Heart right ventricle (tissue), 16 donors: ENCODE measurements at regions not wholly inside any gene's neighbourhood (a gene's known extent, or its start where the extent isn't known, plus 50 kb on each side); places are given as distances from the start of the nearest gene placed in this dataset.

ENCODE experiments used
- ATAC-seq, 8 donors: fragments of 200-7000 bp; cut with Tn5 transposase; one replicate each; pipeline ENCODE4 v1.9.1; 2020; ENCODE audit warnings: mild to moderate bottlenecking in 8 of 8, moderate library complexity in 8 of 8, moderate number of reproducible peaks in 1 of 8
- DNase-seq, 2 donors: peaks; one replicate each; pipeline ENCODE4 v3.0.0-alpha.2; 2020
- H3K27ac ChIP-seq, 10 donors: fragments of 200-600 bp; sonication (generic) in 2 of 10; one replicate each; pipeline versions ENCODE4 v1.5.0 to v1.8.0; 2020 to 2022; ENCODE audit warnings: mild to moderate bottlenecking in 3 of 10
- H3K27me3 ChIP-seq, 7 donors: fragments of 200-600 bp; one replicate each; pipeline ENCODE4 v1.8.0; 2021 to 2022; ENCODE audit warnings: mild to moderate bottlenecking in 2 of 7
- H3K36me3 ChIP-seq, 9 donors: fragments of 200-600 bp; sonication (generic) in 1 of 9; one replicate each; pipeline versions ENCODE4 v1.5.0 to v1.8.0; 2020 to 2022; ENCODE audit warnings: mild to moderate bottlenecking in 2 of 9
- H3K4me1 ChIP-seq, 9 donors: fragments of 200-600 bp; sonication (generic) in 1 of 9; one replicate each; pipeline versions ENCODE4 v1.5.0 to v1.8.0; 2020 to 2022; ENCODE audit warnings: mild to moderate bottlenecking in 4 of 9
- H3K4me3 ChIP-seq, 10 donors: fragments of 200-600 bp; sonication (generic) in 2 of 10; one replicate each; pipeline versions ENCODE4 v1.5.0 to v1.8.0; 2020 to 2022; ENCODE audit warnings: mild to moderate bottlenecking in 7 of 10, moderate library complexity in 2 of 10
- H3K9me3 ChIP-seq, 11 donors: fragments of 200-600 bp in 10 of 11; sonication (generic) in 2 of 11; one replicate each; pipeline versions ENCODE4 v1.5.0 to v1.8.0; 2013 to 2022; ENCODE audit warnings: mild to moderate bottlenecking in 2 of 11, control low read depth in 1 of 11, moderate library complexity in 1 of 11
- CTCF ChIP-seq, 9 donors: fragments of 200-600 bp; sonication (generic) in 2 of 9; IDR thresholded peaks; one replicate each; pipeline versions ENCODE4 v1.5.0 to v1.8.0; 2021 to 2022; ENCODE audit warnings: antibody characterized with exemption in 9 of 9, mild to moderate bottlenecking in 5 of 9, moderate library complexity in 1 of 9
- WGBS, 2 donors: extraction: QIAGEN DNeasy Blood & Tissue Kit; methylation state at CpG; one replicate each; pipeline ENCODE4 v1.1.7; 2013; ENCODE audit warnings: inconsistent platforms in 1 of 2; 5-methylcytosine and 5-hydroxymethylcytosine counted together
- intact Hi-C, 10 donors: fragments of 100-400 bp; cut with DNase I; formaldehyde crosslinking; loops; one replicate each; pipeline versions ENCODE4 v1.11.1 to v1.14.2; 2022
- donor health status: Arrhythmogenic right ventricular cardiomyopathy.
- donor health status: ischemic (EF 13 %, LVEDD 7.1; RV severe dilation, severe dysfunction).
- donor health status: healthy with polysubstance abuse.
- donor health status: DM: no; HTN: yes; CAD: no.
- donor health status: DM: no; HTN: no; CAD: no.
- donor health status: ischemic (EF 25% LVEDD 6.9; RV normal size, moderate dysfunction).
- donor health status: ischemic (EF 25% LVEDD 5.7; RV mildly dilated, moderate dysfunction).
- donor health status: healthy.
- donor health status: DM: yes; HTN: yes; CAD: no.
- donor health status: Ischemic cardiomyopathy.
- donor health status: ischemic (EF 35%, LVEDD 5.7; RV mildly dilated, moderate dysfunction).
- donor health status: nonischemic (EF 11% LVEDD 7.7; RV severe dilation, severe dysfunction).
- donor health status: DM: yes; HTN: yes; CAD: no.
- donor health status: PGD.
- donor health status: ischemic (EF 29% LVEDD 5.4; RV normal size, mild dysfunction).
- donor health status: nonischemic (EF 23%, LVEDD 6.1; RV moderate dilation, normal function).

- 68 to 73% methylated on average over 3 of the region's 3 CpGs for WGBS, 2 donors
- no peak for TF ChIP-seq CTCF (IDR thresholded peaks at IDR 0.05)
Measured at GRCh38 chr5:116881921-116882531, 307.4 kb upstream of the SEMA6A start.

GRCh38 chr5:116880601-116881000 is 306.0 kb upstream of the SEMA6A start:
- H3K4me3 ChIP-seq = no peak overlapping the region
- no peaks in the 10 kb centered on the region for H3K27me3 ChIP-seq
- H3K9me3 ChIP-seq = peaks cover 0 to 8% (median 0%) of the 10 kb centered on the region in 11 donors
- DNase-seq (no peak), ATAC-seq (no peak)
- no peaks in the 10 kb centered on the region for H3K4me1 ChIP-seq
- WGBS, 2 donors = 81 to 92% methylated on average over 1 of the region's 1 CpG
- no peak for TF ChIP-seq CTCF (IDR thresholded peaks at IDR 0.05)
- no peak overlapping the region for H3K27ac ChIP-seq
- intact Hi-C loops = no loop called here
- no peaks in the 10 kb centered on the region for H3K36me3 ChIP-seq

More at GRCh38 chr5:116881921-116882531, 307.4 kb upstream of the SEMA6A start:
- H3K27me3 ChIP-seq = no peaks in the 10 kb centered on the region
- H3K9me3 ChIP-seq = peaks cover 0 to 8% (median 0%) of the 10 kb centered on the region in 11 donors
- no peak for ATAC-seq
- H3K27ac ChIP-seq = no peak overlapping the region
- no peak for DNase-seq
- no peaks in the 10 kb centered on the region for H3K36me3 ChIP-seq
- intact Hi-C loops = no loop called here
- H3K4me1 ChIP-seq = no peaks in the 10 kb centered on the region
- H3K4me3 ChIP-seq = no peak overlapping the region

GRCh38 chr5:116880150-116880549 is 305.5 kb upstream of the SEMA6A start:
- Histone ChIP-seq H3K27me3 (no peaks in the 10 kb centered on the region), H3K9me3 (peaks cover 0 to 8% (median 0%) of the 10 kb centered on the region in 11 donors), H3K4me1 (no peaks in the 10 kb centered on the region), H3K4me3 (no peak overlapping the region), H3K36me3 (no peaks in the 10 kb centered on the region), H3K27ac (no peak overlapping the region)
- no peak for TF ChIP-seq CTCF (IDR thresholded peaks at IDR 0.05)
- intact Hi-C loops = no loop called here
- DNase-seq (no peak), ATAC-seq (no peak)

GRCh38 chr5:116876240-116876840 is 301.7 kb upstream of the SEMA6A start:
- no peak for DNase-seq

More at GRCh38 chr5:116876240-116876840, 301.7 kb upstream of the SEMA6A start:
- Histone ChIP-seq H3K4me3 (no peak overlapping the region), H3K4me1 (no peaks in the 10 kb centered on the region), H3K9me3 (peaks cover 0 to 8% (median 0%) of the 10 kb centered on the region in 11 donors), H3K27me3 (no peaks in the 10 kb centered on the region), H3K36me3 (no peaks in the 10 kb centered on the region), H3K27ac (no peak overlapping the region)
- intact Hi-C loops = no loop called here
- no peak for ATAC-seq
- 79 to 84% methylated on average over 3 of the region's 3 CpGs for WGBS, 2 donors
- TF ChIP-seq CTCF (IDR thresholded peaks at IDR 0.05) = no peak
